ENCODE measurements at regions not wholly inside any gene's neighbourhood (a gene's known extent, or its start where the extent isn't known, plus 50 kb on each side); places are given as distances from the start of the nearest gene placed in this dataset.

- ChIA-PET POLR2A (no interaction called here), CTCF (no interaction called here)
- no peak for TF ChIP-seq TCF7L2 (IDR thresholded peaks at IDR 0.05; ENCODE audit: low read depth, low read length)
- no peak for TF ChIP-seq SIN3A (IDR thresholded peaks at IDR 0.05; ENCODE audit: borderline replicate concordance, insufficient read depth, low read depth, low read length)
- TF ChIP-seq, protein P1, sequence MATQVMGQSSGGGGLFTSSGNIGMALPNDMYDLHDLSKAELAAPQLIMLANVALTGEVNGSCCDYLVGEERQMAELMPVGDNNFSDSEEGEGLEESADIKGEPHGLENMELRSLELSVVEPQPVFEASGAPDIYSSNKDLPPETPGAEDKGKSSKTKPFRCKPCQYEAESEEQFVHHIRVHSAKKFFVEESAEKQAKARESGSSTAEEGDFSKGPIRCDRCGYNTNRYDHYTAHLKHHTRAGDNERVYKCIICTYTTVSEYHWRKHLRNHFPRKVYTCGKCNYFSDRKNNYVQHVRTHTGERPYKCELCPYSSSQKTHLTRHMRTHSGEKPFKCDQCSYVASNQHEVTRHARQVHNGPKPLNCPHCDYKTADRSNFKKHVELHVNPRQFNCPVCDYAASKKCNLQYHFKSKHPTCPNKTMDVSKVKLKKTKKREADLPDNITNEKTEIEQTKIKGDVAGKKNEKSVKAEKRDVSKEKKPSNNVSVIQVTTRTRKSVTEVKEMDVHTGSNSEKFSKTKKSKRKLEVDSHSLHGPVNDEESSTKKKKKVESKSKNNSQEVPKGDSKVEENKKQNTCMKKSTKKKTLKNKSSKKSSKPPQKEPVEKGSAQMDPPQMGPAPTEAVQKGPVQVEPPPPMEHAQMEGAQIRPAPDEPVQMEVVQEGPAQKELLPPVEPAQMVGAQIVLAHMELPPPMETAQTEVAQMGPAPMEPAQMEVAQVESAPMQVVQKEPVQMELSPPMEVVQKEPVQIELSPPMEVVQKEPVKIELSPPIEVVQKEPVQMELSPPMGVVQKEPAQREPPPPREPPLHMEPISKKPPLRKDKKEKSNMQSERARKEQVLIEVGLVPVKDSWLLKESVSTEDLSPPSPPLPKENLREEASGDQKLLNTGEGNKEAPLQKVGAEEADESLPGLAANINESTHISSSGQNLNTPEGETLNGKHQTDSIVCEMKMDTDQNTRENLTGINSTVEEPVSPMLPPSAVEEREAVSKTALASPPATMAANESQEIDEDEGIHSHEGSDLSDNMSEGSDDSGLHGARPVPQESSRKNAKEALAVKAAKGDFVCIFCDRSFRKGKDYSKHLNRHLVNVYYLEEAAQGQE (IDR thresholded peaks at IDR 0.05; ENCODE audit: insufficient read depth in 1 of 2, low read depth in 2 of 2, low read length in 1 of 2) = no peak
- TF ChIP-seq POLR2AphosphoS5 (IDR thresholded peaks at IDR 0.05; ENCODE audit: low read depth, low read length) = no peak
- TF ChIP-seq, protein P2, sequence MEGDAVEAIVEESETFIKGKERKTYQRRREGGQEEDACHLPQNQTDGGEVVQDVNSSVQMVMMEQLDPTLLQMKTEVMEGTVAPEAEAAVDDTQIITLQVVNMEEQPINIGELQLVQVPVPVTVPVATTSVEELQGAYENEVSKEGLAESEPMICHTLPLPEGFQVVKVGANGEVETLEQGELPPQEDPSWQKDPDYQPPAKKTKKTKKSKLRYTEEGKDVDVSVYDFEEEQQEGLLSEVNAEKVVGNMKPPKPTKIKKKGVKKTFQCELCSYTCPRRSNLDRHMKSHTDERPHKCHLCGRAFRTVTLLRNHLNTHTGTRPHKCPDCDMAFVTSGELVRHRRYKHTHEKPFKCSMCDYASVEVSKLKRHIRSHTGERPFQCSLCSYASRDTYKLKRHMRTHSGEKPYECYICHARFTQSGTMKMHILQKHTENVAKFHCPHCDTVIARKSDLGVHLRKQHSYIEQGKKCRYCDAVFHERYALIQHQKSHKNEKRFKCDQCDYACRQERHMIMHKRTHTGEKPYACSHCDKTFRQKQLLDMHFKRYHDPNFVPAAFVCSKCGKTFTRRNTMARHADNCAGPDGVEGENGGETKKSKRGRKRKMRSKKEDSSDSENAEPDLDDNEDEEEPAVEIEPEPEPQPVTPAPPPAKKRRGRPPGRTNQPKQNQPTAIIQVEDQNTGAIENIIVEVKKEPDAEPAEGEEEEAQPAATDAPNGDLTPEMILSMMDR (IDR thresholded peaks at IDR 0.05) = no peak
- ATAC-seq (no peak), DNase-seq (ENCODE audit: low read depth, low spot score) (no peak)
- in situ Hi-C loops (cut with HindIII; ENCODE audit: low pct_unique_long_range_greater_than_20kb, low sequenced_read_pairs) (no loop called here), intact Hi-C loops (cut with micrococcal nuclease; ENCODE audit: unreplicated experiment) (no loop called here)
- H3K4me1 ChIP-seq (ENCODE audit: control insufficient read depth, insufficient read depth, low read length) = no peaks in the 10 kb centered on the region
- H3K27me3 ChIP-seq (ENCODE audit: control insufficient read depth, insufficient read depth, low read length) = peaks cover 6% of the 10 kb centered on the region
- no peak overlapping the region for H3K27ac ChIP-seq (ENCODE audit: low read length)
- no peak overlapping the region for H3K4me3 ChIP-seq (ENCODE audit: low read depth in 2 of 2, low read length in 2 of 2)
- no peaks in the 10 kb centered on the region for H3K9me3 ChIP-seq (ENCODE audit: control insufficient read depth, insufficient read depth, low read depth, low read length)
- H3K36me3 ChIP-seq (ENCODE audit: control insufficient read depth, insufficient read depth, low read length) = no peaks in the 10 kb centered on the region
- no TSS peak for BruUV-seq (replicated peaks)
Observed at GRCh38 chr1:88472298-88472697, 211.8 kb upstream of the PKN2 start.

DNA sequence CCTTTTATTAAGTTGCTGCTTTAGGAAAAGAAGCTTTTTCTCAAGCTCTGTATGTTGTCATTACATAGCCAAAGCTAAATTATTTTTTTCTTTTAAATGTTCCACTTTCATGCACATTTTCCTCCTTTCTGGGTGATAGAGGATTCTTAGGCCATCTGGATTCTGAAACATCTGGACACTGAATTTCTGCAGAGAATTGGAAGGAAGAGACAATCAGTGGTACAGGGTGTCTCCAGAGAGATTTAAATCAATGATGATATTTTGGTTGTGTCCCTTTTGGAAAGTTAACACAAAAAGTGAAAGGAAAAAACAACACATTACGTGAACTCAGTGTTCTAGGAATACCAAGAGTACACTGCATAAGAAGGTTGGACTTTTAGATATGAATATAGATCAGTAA lies 211.4 kb upstream of the PKN2 start:
- ChIA-PET POLR2A (no interaction called here), CTCF (no interaction called here)
- Histone ChIP-seq H3K9me3 (ENCODE audit: control insufficient read depth, insufficient read depth, low read depth, low read length) (no peaks in the 10 kb centered on the region), H3K4me1 (ENCODE audit: control insufficient read depth, insufficient read depth, low read length) (no peaks in the 10 kb centered on the region), H3K36me3 (ENCODE audit: control insufficient read depth, insufficient read depth, low read length) (no peaks in the 10 kb centered on the region), H3K27ac (ENCODE audit: low read length) (no peak overlapping the region), H3K4me3 (ENCODE audit: low read depth in 2 of 2, low read length in 2 of 2) (no peak overlapping the region), H3K27me3 (ENCODE audit: control insufficient read depth, insufficient read depth, low read length) (peaks cover 6% of the 10 kb centered on the region)
- intact Hi-C loops (cut with micrococcal nuclease; ENCODE audit: unreplicated experiment) = no loop called here
- in situ Hi-C loops (cut with HindIII; ENCODE audit: low pct_unique_long_range_greater_than_20kb, low sequenced_read_pairs) = no loop called here
- no peak for ATAC-seq
- no peak for DNase-seq (ENCODE audit: low read depth, low spot score)
- TF ChIP-seq TCF7L2 (IDR thresholded peaks at IDR 0.05; ENCODE audit: low read depth, low read length) (no peak), SIN3A (IDR thresholded peaks at IDR 0.05; ENCODE audit: borderline replicate concordance, insufficient read depth, low read depth, low read length) (no peak), POLR2AphosphoS5 (IDR thresholded peaks at IDR 0.05; ENCODE audit: low read depth, low read length) (no peak)
- TF ChIP-seq, protein P2 (IDR thresholded peaks at IDR 0.05) = no peak
- TF ChIP-seq, protein P1 (IDR thresholded peaks at IDR 0.05; ENCODE audit: insufficient read depth in 1 of 2, low read depth in 2 of 2, low read length in 1 of 2) = no peak
- BruUV-seq (replicated peaks) = no TSS peak

All from Panc1 (cell line).